Activated CD4-positive, alpha-beta T cell treated with anti-CD3 and anti-CD28 coated beads, Interleukin-2, Interleukin-6, amounts not matched to agents 100 ng/mL and 50 ng/mL, durations not matched to agents 16 hours and 8 hours (primary cell): ENCODE measurements at regions not wholly inside any gene's neighbourhood (a gene's known extent, or its start where the extent isn't known, plus 50 kb on each side); places are given as distances from the start of the nearest gene placed in this dataset.
"Not testable (repeated sequence)": the region's sequence is repeated elsewhere in the genome, so short reads cannot be mapped to it uniquely, and the experiment has no call there.

ENCODE experiments used
- DNase-seq: peaks from one replicate; pipeline ENCODE4 v3.0.0-alpha.2; 2020

DNA sequence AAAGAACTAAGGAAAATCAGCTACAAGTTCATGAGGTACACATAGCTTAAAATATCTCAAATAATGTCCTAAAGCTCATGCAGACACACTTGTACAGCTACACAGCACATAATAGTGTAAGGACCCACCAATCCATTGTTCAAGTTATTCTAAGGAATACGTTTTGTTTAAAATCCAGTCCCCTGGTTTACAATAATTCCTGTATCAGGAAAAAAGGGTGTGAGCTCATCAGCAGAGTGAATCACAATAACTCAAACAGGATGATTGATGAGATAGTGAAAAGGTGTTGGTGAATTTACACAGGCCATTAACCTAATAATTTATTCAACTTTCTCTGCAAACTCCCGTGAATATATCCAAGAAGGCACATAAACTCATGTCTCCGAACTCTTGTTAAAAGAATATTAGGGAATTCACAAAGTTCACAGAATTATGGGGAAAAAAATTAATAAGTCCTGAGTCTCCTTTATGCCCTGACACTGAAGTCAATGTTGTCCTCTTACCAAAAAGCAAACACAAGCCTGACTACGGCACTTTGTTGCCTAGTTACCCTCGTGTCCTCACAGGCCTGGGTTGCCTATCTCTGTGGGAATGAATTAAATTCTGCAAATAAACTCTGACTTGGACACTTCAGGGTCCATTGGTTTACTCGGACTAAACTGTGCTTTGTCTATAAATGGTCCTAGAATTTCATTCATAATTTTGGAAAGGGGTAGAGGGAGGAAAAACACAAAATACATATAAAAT is 142.8 kb upstream of the PDE4D start:
- DNase-seq = no peak

DNA sequence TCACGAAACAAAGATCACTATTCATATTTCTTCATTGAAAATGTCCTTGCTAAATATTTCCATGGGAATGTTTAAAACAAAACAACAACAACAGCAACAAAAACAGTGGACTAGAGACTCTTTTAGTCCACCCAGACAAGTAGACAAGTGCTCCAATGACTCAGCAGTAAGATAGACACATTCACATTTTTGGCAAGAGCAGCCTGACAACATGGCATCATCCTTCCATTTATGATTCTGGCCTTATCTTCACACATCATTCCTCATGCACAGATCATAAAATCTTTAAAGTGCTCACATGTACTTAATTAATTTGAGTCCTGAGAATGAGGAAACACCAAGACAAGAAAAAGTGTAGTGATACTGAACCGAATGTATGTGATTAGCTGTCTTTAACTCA is 132.6 kb upstream of the PDE4D start:
- no peak for DNase-seq

DNA sequence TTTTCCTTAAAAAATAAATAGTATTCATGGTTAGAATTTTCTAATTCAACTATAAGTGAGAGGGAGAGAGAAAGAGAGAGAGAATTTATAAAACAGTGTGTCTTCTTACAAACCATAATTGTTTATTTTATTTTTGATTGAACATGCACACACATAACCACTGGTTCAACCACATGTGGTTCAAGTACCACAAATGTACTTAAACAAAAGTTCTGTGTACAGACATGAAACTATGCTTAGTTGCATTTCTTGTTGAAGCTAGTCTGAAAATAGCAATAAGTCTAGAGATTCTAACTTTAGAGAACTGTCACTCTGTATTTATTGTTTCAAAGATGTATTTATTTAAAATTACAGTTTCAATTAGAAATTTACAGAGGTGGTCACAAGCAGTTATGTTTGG is 130.6 kb upstream of the PDE4D start:
- DNase-seq = no peak

DNA sequence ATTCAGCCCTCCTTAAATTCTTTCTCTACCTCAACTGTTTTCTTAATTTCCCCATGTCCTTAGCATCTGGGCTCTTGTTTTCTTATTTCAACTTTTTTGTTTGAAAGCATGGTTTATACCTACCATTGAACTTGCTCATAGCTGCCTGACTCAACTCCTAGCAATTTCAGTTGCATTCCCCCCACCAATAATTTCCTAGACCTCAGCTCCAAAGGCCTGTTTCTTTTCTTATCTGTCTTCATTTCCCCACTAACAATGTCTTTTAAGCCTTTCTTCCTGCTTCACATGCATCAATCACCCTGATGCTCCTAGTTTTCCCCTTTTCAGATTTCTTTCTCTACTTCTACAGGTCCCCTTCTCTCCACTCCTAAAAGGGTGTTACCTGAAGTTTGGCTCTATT is 129.7 kb upstream of the PDE4D start:
- DNase-seq = no peak

DNA sequence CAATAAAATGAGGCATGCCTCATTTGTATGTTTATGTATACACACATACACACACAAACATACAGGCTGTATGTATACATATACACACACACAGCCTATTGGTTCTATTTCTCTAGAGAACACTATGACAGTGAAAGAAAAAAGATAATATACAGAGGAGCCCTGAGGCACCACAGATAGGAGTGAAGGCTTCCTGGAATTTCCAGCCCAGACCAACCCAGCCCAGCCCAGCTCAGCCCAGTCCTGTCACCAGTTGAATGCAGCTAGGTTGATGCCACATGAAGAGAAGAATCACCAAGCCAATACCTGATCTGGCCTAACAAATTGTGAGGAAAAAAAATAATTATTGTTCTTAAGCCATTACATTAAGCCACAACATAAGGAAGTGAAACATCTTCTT is 126.9 kb upstream of the PDE4D start:
- no peak for DNase-seq

DNA sequence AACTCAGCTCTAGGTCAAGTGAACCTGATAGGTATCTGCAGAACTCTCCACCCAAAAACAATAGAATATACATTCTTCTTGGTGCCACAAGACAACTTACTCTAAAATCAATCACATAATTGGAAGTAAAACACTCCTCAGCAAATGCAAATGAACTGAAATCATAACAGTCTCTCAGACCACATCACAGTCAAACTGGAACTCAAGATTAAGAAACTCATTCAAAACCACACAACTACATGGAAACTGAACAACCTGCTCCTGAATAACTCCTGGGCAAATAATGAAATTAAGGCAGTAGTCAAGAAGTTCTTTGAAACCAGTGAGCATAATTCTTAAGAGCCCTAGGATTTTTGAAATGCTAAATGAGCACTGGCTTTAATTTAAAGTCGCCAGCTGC is 125.4 kb upstream of the PDE4D start:
- not testable (repeated sequence) for DNase-seq

DNA sequence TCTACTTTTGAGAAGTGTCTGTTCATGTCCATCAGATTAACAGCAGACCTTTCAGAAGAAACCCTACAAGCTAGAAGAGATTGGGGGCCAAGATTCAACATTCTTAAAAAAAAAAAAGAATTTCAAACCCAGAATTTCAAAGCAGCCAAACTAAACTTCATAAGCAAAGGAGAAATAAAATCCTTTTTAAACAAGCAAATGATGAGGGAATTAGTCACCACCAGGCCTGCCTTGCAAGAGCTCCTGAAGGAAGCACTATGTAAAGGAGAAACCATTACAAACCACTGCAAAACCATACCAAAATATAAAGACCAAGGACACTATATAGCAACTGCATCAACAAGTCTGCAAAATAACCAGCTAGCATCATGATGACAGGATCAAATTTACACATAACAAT is 124.6 kb upstream of the PDE4D start:
- DNase-seq = no peak

DNA sequence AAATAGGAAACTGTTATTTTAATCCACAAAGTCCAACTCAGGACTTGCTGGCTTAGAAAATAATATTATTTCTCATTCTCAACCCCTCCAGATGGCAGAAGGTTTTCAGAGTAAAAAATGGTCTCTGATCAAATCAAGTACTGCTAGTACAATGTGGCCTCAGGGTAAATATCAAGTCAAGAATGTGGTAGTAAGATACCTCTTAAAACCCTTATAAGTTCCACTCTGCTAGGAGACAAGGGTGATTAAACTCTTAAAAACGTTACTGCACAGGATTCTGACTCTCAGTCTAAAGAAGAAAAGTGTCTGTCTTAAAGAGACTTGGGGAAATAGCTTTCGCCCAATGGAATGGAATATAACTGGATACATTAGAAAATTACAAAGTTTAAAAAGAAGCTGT is 120.8 kb upstream of the PDE4D start:
- no peak for DNase-seq

DNA sequence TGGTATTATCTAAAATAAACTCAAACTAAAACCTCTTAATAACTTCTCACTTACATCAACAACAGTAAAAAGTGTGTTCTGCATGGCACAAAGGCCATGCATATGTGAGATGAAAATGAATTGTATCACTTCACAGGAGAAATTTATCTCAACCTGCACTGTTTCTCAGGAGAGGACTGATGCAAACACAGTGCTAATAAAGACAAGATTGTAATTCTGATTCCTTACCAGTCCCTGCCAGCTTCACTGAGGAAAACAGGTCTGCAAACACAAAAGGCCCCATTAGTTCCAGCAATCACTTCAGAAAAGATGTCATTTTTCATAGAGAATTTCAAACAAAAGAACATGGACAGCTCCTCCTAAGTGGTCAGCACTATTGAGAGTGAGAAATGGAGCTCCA is 117.3 kb upstream of the PDE4D start:
- DNase-seq = no peak

DNA sequence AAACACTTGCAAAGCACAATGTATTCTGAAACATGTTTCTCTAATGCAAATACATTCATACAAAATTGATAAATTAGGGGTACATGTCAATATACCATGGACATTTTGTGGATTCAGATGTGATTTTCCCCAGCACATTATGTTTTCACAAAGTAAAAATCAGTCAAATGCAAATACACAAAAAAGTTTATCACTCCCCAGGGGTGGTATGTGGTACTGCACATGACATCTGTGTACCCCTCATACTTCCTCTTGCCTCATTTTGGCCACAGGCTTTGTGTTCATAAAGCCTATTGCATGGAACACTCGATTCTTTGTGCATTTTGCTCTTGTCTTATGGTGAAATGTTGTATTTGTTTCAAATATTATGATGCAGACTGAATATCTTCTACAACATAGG is 116.8 kb upstream of the PDE4D start:
- DNase-seq = no peak

DNA sequence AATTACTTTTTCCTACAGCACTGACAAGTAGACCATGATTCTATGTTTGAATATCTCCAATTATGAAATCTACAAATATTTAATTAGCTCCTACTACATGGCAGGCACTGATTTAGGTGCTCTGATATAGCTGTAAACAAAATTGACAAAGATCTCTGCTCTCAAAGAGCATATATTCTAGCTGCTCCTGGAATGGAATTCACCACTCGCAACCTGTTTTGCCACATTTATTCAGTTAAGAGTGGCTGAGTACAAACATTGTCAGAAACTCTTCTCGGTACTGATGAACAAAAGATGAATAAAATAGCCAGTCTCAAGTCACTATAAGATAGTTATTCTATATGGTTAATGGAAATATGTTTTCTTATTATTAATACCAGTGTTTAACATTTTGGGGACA is 114.2 kb upstream of the PDE4D start:
- no peak for DNase-seq

DNA sequence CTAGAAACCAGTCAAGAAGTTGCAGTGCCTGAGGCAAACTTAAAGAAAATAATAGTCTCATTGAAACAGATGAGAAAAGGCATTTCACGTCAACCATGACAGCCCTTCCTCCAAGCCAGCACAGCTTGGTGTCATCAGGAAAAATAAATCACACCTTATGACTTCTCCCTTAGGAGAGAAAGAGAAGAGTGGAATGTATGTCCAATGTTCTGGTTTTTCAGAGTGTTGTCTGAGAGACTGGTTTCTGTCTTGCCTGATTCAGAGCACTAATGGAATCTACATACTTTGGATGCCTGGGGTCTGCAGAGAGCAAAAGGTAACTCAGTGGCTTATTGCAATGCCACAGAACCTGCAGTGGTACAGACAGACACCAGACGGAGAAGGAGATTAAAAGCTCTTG is 105.5 kb upstream of the PDE4D start:
- no peak for DNase-seq

DNA sequence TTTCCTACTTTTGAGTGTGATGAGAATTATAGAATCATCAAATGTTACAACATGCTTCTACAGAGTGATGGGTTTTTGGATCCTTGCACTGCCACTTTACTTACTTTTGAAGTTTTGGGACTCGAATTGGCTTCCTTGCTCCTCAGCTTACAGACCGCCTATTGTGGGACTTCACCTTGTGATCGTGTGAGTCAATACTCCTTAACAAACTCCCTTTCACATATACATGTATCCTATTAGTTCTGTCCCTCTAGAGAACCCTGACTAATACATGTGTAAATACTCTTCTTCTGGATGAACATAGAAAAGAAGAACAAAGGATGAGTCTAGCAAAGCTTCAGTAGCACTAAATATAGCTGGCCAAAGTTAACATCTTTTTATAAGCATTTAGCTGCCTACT is 98.7 kb upstream of the PDE4D start:
- DNase-seq = no peak

DNA sequence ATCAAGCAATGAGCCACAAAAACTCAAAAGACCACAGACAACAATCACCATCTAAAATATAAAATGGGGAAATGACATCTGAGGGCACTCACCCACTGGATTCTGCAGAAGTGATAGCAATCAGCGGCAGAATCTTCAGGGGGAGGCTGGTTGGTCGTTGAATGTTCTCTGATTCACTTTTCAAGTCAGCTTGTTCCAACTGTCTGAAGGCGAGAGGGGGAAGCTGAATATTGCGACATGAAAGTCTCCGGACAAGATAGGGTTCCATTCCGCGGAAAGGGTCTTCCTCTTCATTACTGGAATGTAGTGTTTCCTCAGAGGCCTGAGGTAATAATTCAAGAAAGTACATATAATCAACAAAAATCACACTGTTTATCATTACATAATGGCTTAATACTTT is 94.9 kb upstream of the PDE4D start:
- no peak for DNase-seq

DNA sequence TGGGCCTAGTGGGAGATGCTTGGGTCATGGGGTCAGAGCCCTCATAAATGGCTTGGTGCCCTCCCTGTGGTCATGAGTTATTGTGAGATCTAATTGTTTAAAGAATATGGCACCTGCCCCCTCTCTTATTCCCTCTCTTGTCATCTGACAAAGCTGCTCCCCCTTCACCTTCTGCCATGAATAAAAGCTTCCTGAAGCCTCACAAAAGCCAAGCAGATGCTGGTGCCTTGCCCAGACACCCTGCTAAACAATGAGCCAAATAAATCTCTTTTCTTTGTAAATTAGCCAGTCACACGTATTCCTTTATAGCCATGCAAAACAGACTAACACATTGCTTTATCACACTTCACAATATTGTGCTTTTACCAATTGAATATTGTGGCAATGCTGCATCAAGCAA is 82.8 kb upstream of the PDE4D start:
- no peak for DNase-seq

DNA sequence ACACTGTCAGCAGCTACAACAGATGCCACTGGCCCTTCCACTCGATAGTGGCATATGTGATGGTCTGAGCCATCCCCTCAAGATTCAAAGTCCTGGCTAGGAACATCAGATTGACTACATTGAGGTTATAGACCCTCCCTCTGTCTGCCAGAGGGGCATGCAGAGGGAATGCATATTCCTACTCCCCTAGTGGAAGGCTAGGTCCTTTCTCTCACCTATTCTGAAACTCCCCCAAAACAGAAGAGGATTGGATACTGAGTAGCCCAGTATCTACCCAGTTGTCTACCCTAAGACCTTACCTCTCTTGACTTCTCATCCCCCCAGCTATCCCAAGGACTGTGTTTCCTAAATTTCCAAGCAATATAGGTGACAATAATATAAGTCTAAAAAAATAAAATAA is 78.5 kb upstream of the PDE4D start:
- DNase-seq = no peak

DNA sequence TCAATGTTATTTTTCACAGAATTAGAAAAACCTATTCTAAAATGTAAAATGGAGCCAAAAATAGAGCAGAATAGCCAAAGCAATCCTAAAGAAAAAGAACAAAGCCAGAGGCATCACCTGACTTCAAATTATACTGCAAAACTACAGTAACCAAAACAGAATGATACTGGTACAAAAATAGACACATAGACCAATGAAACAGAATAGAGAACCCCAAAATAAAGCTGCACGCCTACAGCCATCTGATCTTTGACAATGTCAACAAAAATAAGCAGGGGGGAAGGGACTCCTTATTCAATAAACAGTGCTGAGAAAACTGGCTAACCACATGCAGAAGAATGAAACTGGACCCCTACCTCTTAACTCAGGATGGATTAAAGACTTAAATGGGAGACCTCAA is 65.8 kb upstream of the PDE4D start:
- no peak for DNase-seq

DNA sequence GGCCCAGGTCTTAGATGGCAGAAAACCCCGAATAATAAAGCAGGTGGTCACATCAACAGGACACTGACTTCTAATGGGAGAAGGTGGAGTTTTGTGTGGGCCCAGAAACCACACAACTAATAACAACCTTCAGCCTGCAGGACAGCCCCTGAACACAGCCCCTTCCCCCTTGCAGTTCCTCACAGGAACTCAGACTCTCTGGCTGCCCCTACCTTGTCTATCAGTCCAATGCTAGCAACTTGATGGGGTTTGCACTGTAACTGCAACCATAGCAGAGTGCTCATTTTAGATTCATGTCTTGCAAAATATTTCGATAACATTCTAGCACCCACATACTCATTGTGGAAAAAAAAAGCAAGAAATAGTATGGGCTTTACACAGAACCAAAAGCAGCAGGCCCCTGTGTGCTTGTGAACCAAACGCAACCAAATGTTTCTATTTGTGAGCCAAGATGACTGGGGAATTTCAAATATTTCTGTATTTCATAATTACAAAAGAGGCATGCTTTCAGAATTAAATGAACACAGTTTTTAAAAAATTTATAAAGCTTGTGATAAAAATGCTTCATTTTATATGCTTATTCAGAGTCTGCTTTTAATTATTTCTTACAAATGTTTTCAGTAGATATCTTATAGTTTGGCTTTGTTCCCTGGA is 62.7 kb upstream of the PDE4D start:
- DNase-seq = no peak

DNA sequence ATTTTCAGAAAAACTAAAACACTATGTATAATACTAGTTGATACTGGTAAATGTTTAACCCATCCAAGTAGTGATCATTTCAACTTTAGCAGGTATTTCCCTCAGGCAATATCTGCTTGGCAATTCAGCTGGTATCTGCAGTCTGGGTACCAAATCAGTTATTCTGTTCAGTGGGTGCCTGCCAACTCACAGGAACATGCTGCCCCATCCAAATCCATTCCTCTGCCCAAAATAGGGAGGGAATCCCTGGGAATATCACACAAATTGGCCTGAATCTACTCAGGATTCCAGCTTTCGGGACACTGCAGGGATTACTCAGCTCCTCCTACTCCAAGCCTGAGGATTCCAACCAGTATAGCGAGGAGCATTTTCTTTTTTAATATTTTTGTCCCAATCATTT is 61.7 kb upstream of the PDE4D start:
- DNase-seq = no peak

DNA sequence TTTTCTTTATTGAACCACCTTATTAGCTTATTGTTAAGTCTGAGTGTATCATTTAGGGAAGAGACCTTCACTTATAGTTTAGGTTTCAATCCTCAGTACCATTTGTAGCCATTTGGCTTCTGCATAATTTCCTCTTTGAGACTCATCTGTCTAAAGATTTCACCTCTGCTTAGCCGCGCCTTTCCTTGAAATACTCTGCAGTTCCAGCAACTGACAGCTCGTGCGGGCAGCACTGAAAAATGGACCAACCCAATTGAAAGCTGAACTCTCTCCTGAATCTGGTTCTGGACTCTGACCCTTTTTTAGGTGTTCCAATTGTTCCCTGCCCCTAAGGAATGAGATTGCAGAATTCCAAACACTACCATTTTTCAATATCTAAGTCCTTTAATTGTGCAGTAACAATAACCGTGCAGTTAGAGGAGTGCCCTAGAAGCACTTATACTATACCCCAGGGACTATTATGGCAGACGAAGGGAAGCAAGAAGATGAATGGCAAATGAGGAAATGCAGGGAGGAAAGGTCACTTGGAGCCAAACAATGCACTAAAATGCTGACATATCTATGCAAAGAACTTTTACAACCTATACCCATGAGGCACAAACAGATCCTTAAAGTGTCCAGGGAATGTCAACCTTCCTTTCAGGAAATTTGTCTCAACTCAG is 50.1 kb upstream of the PDE4D start:
- no peak for DNase-seq
